CD4-positive, alpha-beta T cell treated with Interleukin-12 subunit alpha and Interleukin-12 subunit beta, for 1 hour (primary cell): ENCODE measurements at regions not wholly inside any gene's neighbourhood (a gene's known extent, or its start where the extent isn't known, plus 50 kb on each side); places are given as distances from the start of the nearest gene placed in this dataset.
"Not testable (repeated sequence)": the region's sequence is repeated elsewhere in the genome, so short reads cannot be mapped to it uniquely, and the experiment has no call there.

ENCODE experiments used
- DNase-seq: peaks from one replicate; pipeline ENCODE4 v3.0.0-alpha.2; 2020

GRCh38 chr20:47991875-47992488 is 206.7 kb upstream of the SULF2 start:
- no peak for DNase-seq

DNA sequence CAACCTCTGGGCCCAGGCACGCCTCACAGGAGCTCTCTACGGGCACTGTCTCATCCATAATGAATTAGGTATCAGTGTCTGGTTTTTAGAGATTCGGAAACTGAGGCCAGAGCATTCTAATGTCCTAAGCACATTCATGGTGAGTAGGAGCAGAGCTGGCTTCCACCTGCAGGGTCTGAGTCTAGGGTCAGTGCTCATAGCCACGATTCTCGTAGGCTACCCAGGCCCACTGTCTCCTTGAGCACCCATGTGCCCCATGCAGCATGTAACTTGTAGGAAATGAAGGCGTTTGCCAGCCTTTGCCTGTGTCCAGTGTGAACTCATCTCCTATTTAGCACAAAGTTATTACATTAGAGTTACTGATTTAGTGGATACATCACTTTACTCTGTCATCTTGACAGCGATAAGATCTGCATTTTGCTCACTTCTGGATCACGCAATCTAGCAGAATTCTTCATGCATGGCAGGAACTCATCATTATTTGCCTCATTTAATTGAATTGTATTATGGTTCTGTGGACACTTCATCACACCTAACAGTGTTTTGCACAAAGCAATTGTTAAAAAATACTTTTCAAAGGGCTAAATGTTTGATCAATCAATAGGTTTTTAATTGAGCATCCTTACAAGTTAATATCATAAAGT is 205.3 kb upstream of the SULF2 start:
- no peak for DNase-seq

- DNase-seq, result no peak
Measured at GRCh38 chr20:47989957-47990356, 204.7 kb upstream of the SULF2 start.

DNA sequence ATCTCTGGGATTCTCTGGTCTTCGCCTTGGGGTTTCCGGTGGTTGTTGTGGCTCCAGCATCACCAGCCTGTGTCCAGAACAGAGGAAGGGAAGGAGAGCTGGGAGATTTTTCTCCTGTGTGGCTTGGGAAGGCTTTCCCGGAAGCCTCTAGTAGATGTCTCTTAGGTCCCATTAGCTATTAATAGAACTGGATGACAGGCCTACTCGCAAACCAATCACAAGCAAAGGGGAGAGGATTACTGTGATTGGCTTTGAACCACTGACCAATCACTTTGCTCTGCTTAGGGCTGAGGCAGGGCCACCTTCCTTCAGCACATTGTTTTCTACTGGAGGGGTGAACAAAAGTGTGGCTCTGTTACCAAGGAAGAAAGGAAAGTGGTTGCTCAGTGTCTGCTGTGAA is 203.4 kb upstream of the SULF2 start:
- DNase-seq, result no peak

DNA sequence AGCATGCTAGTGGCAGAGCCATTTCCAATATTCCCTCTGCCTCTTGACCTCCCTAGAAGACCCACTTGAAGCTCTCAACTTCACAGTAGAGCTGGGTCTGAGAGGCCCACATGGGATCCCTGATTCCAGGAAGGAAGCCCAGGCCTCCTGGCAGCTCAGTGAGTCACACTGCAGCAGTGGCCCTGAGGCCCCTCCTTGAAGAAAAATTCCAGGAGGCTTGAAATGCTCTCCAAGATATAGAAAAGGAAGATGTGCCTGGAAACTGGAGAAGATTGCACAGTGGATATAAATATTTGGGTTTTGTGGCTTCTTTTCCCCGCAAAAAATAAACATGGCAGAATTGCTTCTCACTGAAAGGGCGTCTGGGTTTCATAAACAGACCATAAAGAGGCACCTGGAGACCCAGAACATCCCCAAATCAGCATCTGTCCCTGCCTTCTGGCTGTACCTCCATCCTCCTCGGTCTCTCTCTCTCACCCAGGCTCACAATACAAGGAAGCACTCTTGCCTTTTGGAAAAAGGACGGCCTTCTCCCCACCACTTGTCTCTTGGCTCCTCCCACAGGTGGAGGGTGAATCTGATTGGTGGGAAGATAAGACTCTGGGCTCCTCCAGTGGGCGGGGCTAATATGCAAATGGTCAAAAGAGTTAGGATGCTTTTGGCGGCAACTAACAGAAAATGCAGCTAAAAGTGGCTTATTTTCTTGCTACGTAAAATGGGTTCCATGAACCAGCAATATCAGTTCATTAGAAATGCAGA is 200.0 kb upstream of the SULF2 start:
- no peak for DNase-seq

GRCh38 chr20:47984437-47984836 is 199.2 kb upstream of the SULF2 start:
- no peak for DNase-seq

DNA sequence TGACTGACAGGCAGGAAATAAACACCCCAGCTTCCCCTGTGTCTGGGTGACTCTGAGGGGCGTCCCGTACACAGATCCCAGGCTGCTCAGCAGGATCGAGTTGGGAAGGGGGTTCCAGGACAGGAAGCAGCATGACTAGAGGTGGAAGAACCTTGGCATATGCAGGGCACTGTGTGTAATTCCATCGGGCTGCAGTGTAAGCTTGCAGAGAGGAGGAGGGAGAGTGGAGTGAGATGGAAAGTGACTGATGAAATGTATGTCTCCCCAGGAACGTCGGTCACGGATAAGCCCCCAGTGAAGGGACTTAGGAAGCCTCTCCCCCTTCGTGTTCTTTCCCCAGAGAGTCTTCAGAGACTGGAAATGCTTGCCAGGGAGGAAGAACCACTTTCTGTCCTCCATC is 198.4 kb upstream of the SULF2 start:
- DNase-seq, result not testable (repeated sequence)

DNA sequence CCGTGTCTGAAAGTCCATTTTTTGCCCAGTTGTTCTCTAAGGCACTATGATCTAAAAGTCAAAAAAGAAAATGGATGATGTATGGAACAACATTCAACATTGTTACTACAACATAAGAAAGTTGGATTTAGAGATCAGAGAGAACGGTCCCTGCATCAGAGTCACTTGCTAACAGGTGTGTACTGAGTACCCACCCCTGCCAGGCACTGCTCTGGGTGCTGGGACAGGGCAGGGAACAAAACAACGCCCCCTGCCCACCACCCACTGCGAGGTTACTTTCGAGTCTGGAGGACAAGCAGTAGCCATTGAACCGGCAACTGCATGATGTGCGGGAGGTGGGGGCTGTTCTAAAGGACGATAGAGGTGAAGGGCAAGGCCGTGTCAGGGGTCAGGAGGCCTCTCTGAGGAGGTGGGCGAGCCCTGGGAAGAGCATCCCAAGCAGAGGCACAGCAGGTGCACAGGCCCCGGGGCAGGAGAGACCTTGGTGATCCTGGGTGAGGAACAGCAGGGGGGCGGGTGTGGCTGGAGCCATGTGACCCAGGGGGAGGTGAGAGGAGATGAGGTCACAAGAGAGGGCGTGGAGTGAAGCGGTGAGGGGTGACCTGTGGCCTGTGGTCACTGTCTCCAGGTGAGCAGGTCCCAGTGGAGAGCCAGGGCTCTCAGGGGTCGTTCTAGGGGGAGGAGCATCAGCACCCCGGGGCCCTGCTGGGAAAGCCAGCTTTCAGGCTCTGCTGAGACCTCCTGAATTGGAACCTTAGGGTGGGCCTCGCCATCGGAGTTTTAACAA is 197.5 kb upstream of the SULF2 start:
- no peak for DNase-seq

GRCh38 chr20:47981222-47981621 is 195.9 kb upstream of the SULF2 start:
- no peak for DNase-seq

DNA sequence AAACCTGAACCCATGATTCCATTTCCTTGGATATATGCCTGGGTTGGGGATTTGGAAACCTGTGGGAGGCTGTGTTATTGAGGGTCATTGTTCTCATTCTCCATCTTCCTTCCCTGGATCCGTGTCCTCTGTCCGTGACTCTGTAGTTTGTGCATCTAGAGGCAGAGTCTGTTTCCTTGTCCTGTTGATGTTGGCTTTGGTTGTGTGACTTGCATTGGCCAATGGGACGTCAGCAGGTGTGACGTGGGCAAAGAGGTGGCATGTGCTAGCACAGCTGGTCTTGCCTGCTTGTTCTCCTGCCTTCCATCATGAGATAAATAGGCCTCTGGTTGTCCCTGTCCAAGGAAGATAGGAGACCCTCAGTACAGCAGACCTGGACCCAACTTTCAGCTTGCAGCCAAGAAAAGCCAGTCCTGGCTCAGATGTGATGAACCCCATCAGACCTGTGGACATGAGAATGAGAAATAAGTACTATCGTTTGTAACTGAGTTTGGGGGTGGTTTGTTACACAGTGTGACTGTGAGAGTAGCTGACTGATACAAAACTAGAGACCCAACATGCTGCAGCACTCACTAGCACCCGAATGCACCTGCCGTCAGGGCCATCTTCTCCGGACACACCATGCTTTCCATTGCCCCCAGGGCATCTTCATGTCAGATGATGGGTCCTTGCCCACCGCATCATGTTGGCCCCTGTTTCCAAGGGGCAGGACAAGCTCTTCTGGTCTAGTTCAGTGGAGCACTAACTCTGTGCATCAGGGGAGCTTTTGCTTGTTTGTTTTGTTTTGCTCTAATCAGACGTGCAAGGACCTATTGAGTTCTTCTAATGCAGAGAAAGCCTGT is 195.3 kb upstream of the SULF2 start:
- DNase-seq, result no peak

- DNase-seq, result not testable (repeated sequence)
Measured at GRCh38 chr20:47979361-47980095, 194.2 kb upstream of the SULF2 start.

DNA sequence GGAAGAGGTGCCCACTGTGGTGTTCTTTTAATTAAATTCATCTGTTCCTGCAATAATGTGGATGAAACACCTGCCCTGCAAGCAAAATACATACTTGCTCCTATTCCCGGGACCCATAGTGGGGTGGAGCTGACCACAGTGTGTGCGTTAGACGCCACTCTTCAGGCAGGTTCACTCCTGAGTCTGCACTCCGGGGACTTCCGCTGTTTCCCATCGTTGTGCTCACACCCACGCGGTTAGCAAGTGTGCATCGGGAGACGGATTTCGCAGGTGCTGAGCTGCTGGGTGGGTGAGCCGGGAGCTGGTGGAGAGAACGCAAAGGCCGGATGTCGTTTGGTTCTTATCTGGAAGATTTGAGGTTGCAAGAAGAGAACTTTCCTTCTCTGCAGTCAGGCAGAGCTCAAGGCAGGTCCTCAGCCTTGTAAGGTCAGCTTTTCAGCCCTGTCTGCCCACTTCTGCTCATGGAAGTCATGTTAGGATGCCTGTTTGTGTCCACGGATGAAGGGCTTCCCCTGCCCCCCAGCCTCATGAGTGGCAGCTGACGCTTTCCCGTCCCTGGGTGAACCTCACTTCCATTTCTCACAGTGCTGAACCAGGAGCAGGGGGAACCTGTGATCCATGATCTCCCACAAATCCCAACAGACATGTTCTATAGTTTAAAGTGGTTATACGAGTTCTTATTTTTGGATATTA is 193.3 kb upstream of the SULF2 start:
- not testable (repeated sequence) for DNase-seq

DNA sequence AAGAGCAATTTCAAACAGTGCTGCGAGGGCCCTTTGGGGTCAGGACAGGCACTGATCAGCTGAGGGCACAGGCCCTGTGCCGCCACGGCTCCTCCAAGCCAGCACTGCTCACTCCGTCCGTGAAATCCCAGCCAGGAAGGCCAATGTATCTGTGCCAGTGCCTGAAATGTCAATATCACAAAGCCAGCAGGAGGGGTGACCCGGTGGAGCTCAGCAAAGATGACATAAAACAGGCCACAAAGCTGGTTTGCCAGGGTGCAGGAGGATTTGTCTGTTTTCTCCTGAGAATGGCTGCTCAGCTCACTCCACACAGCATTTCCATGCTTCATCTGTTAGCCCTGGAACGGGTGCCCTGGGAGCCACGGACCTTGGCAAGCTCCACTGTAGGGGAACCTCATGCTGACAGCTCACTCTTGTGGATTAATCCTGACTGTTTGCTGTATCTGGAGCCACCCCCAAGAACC is 192.5 kb upstream of the SULF2 start:
- DNase-seq, result not testable (repeated sequence)

DNA sequence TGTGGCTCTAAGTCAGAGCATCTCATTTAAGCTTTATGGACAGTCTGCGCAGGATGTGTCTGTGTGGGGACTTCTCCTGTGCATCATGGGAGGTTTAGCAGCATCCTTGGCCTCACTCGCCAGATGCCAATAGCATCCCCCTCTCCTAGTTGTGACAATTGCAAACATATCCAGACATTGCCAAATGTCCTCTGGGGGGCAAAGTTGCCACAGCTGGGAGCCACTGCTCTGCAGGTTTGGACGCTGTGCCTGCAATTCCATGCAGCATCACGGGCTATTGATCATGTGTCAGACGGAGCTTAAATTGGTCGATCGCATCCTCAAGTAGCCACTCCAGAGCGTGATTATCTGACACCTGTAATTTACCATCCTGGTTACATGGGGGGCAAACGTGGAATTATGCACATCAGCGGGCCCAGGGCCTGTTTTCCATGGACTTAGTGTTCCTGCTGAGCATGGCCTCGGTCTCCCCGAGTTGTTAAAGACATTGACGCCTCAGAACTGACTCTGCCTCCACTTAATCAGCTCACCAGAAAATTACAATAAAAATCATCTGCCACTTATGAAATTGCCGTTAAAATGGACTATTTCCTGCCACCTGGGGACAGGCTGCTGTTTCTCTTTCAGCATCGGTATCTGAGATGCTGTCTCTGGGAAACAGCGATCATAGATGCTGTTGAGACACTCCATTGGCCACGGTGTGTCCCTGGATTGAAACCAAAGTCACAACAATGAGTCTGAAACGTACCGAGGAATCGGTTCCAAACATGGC is 191.9 kb upstream of the SULF2 start:
- not testable (repeated sequence) for DNase-seq

DNA sequence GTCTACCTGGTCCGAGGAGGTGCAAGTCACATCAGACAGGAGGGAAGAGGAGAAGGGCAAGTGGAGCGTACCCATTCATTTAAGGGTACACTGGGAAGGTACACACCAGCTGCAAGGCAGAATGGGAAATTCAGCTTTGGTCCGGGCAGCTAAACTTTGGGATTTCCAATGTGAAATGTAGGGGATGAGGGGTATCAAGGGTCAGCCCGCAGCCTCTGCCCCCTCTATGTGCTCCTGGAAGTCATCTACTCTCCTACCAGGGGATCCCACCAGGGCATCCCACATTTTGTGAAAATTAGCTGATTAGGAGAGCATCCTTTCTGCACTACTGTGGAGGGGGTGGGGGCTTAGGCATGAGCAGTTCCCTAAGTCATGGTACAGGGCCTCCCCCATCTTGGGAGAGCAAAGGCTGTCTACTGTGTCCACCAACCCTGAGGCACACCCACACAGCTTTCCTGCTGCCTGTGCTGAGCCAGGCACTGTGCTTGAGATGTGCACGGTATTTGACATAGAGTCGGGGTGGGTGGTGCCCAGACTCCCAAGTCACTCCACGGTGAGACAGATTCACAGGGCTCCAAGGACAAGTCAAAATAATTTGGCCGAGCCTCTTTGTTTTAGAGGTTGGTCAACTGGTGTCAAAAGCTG is 189.1 kb upstream of the SULF2 start:
- DNase-seq, result no peak

GRCh38 chr20:47973519-47974233 is 188.4 kb upstream of the SULF2 start:
- DNase-seq, result no peak

DNA sequence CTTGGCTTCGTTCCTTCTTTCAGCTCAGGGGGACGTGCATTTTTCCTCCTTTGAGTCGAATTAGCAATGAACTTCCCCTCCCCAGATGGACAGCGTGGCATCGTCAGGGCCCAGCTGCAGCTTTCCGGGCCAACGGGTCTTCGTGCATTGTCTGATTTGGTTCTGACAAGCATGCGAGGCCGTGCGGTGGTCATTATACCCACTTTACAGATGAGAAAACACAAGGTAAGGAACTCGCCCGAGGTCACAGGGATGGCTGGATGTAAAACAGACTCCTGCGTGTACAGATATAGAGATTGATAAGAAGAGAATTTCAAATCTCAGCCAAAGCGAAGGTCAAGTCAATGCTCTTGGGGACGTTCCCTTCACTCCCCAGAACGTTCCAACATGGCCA is 187.6 kb upstream of the SULF2 start:
- no peak for DNase-seq

GRCh38 chr20:47972297-47972915 is 187.1 kb upstream of the SULF2 start:
- not testable (repeated sequence) for DNase-seq
